Left cardiac atrium (tissue), 4 donors: ENCODE measurements at regions not wholly inside any gene's neighbourhood (a gene's known extent, or its start where the extent isn't known, plus 50 kb on each side); places are given as distances from the start of the nearest gene placed in this dataset.
A peak's percentile ranks its signal among the peaks of the same experiment; 100 is the strongest.

Source experiments
- ATAC-seq, 2 donors: fragments of 200-7000 bp; cut with Tn5 transposase; one replicate each; pipeline ENCODE4 v1.9.1; 2020; ENCODE audit warnings: mild to moderate bottlenecking in 2 of 2, moderate library complexity in 2 of 2
- DNase-seq: peaks from one replicate; pipeline ENCODE4 v3.0.0-alpha.2; 2020
- intact Hi-C, 2 donors: fragments of 100-400 bp; cut with DNase I; formaldehyde crosslinking; loops; one replicate each; pipeline versions ENCODE4 v1.14.1 to v1.15.1; 2022 to 2023
- donor health status: DM: no; HTN: yes; CAD: no.
- donor health status: DM: no; HTN: yes; CAD: no; lungs with severe emphysema.
- donor health status: DM: yes; HTN: yes; CAD: no.
- donor health status: Dilated cardiomyopathy.

- ATAC-seq: no peak
- no peak for DNase-seq
- intact Hi-C loops: no loop called here
Measured at GRCh38 chr7:140245611-140246105, 68.9 kb upstream of the KDM7A start.

GRCh38 chr7:140242057-140243031, 65.6 kb upstream of the KDM7A start:
- DNase-seq: no peak
- intact Hi-C loops: no loop called here
- peak; percentile 27 to 64 for ATAC-seq

- DNase-seq (no peak), ATAC-seq (no peak)
Measured at GRCh38 chr7:140239653-140239935, 62.8 kb upstream of the KDM7A start.

GRCh38 chr7:140238778-140239652, 62.2 kb upstream of the KDM7A start:
- no peak for ATAC-seq
- no peak for DNase-seq
- intact Hi-C loops: no loop called here

More at GRCh38 chr7:140239653-140239935, 62.8 kb upstream of the KDM7A start:
- intact Hi-C loops: no loop called here

GRCh38 chr7:140237390-140237789, 60.6 kb upstream of the KDM7A start:
- intact Hi-C loops: no loop called here
- ATAC-seq (no peak), DNase-seq (no peak)

- intact Hi-C loops: no loop called here
- ATAC-seq (no peak), DNase-seq (no peak)
Measured at GRCh38 chr7:140236626-140237025, 59.8 kb upstream of the KDM7A start.

GRCh38 chr7:140235114-140235513, 58.3 kb upstream of the KDM7A start:
- intact Hi-C loops: no loop called here
- ATAC-seq (no peak), DNase-seq (no peak)

- ATAC-seq: no peak
- intact Hi-C loops: no loop called here
Measured at GRCh38 chr7:140232957-140233917, 56.5 kb upstream of the KDM7A start.

GRCh38 chr7:140231771-140232491, 55.1 kb upstream of the KDM7A start:
- intact Hi-C loops: no loop called here
- ATAC-seq (no peak), DNase-seq (no peak)

More at GRCh38 chr7:140232957-140233917, 56.5 kb upstream of the KDM7A start:
- DNase-seq: no peak

- intact Hi-C loops: no loop called here
- ATAC-seq (peak; percentile 50 to 73), DNase-seq (peak; percentile 62)
Measured at GRCh38 chr7:140230861-140231770, 54.3 kb upstream of the KDM7A start.

- DNase-seq (peak; percentile 60), ATAC-seq (peak; percentile 81 to 82)
- intact Hi-C loops: no loop called here
Measured at GRCh38 chr7:140230516-140230860, 53.7 kb upstream of the KDM7A start.

- peak; percentile 38 to 60 for ATAC-seq
- intact Hi-C loops: no loop called here
- DNase-seq: peak; percentile 28
Measured at GRCh38 chr7:140229591-140230515, 53.1 kb upstream of the KDM7A start.

GRCh38 chr7:140229101-140229525, 52.3 kb upstream of the KDM7A start:
- DNase-seq (no peak), ATAC-seq (no peak)
- intact Hi-C loops: no loop called here
